Parathyroid adenoma (tissue), 2 donors: ENCODE measurements at regions not wholly inside any gene's neighbourhood (a gene's known extent, or its start where the extent isn't known, plus 50 kb on each side); places are given as distances from the start of the nearest gene placed in this dataset.

ENCODE experiments used
- H2AFZ ChIP-seq: fragments of 300-600 bp; sonication (generic); one replicate; pipeline ENCODE4 v1.7.0; 2017; ENCODE audit warnings: antibody characterized with exemption, mild to moderate bottlenecking
- H3K27ac ChIP-seq: fragments of 300-600 bp; sonication (generic); one replicate; pipeline ENCODE4 v1.7.0; 2017
- H3K27me3 ChIP-seq: fragments of 300-600 bp; sonication (generic); one replicate; pipeline ENCODE4 v1.7.0; 2017; ENCODE audit warnings: low read length; ENCODE audit not compliant: control insufficient read depth, insufficient read depth
- H3K36me3 ChIP-seq: fragments of 300-600 bp; sonication (generic); one replicate; pipeline ENCODE4 v1.7.0; 2017; ENCODE audit warnings: low read length; ENCODE audit not compliant: control insufficient read depth, insufficient read depth
- H3K4me1 ChIP-seq: fragments of 300-600 bp; sonication (generic); one replicate; pipeline ENCODE4 v1.7.0; 2017; ENCODE audit warnings: control low read depth
- H3K4me2 ChIP-seq: fragments of 300-600 bp; sonication (generic); one replicate; pipeline ENCODE4 v1.7.0; 2017; ENCODE audit warnings: low read length
- H3K4me3 ChIP-seq: fragments of 300-600 bp; sonication (generic); one replicate; pipeline ENCODE4 v1.7.0; 2017; ENCODE audit warnings: low read depth, low read length
- H3K79me2 ChIP-seq: fragments of 300-600 bp; sonication (generic); one replicate; pipeline ENCODE4 v1.7.0; 2017; ENCODE audit warnings: control low read depth
- H3K9ac ChIP-seq: fragments of 300-600 bp; sonication (generic); one replicate; pipeline ENCODE4 v1.7.0; 2017; ENCODE audit warnings: mild to moderate bottlenecking
- H3K9me3 ChIP-seq: fragments of 300-600 bp; sonication (generic); one replicate; pipeline ENCODE4 v1.7.0; 2017; ENCODE audit warnings: low read length; ENCODE audit not compliant: control insufficient read depth
- TF ChIP-seq, protein P1 (sequence below): fragments of 300-600 bp; sonication (generic); IDR thresholded peaks from one replicate; pipeline ENCODE4 v1.7.0; 2017; ENCODE audit warnings: antibody characterized with exemption, mild to moderate bottlenecking
- donor health status: primary hyperparathyroidism.

- no peaks in the 10 kb centered on the region for H3K27me3 ChIP-seq
- TF ChIP-seq, protein P1, sequence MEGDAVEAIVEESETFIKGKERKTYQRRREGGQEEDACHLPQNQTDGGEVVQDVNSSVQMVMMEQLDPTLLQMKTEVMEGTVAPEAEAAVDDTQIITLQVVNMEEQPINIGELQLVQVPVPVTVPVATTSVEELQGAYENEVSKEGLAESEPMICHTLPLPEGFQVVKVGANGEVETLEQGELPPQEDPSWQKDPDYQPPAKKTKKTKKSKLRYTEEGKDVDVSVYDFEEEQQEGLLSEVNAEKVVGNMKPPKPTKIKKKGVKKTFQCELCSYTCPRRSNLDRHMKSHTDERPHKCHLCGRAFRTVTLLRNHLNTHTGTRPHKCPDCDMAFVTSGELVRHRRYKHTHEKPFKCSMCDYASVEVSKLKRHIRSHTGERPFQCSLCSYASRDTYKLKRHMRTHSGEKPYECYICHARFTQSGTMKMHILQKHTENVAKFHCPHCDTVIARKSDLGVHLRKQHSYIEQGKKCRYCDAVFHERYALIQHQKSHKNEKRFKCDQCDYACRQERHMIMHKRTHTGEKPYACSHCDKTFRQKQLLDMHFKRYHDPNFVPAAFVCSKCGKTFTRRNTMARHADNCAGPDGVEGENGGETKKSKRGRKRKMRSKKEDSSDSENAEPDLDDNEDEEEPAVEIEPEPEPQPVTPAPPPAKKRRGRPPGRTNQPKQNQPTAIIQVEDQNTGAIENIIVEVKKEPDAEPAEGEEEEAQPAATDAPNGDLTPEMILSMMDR, result peak; percentile 93
- no peaks in the 10 kb centered on the region for H3K36me3 ChIP-seq
- no peaks in the 10 kb centered on the region for H3K79me2 ChIP-seq
- no peak overlapping the region for H2AFZ ChIP-seq
- H3K4me3 ChIP-seq, result no peak overlapping the region
- peaks cover 3% of the 10 kb centered on the region for H3K4me1 ChIP-seq
- no peak overlapping the region for H3K9ac ChIP-seq
- no peak overlapping the region for H3K27ac ChIP-seq
- no peak overlapping the region for H3K4me2 ChIP-seq
- H3K9me3 ChIP-seq, result no peaks in the 10 kb centered on the region
Observed at GRCh38 chr20:41697861-41698559, 79.8 kb upstream of the CHD6 start.

DNA sequence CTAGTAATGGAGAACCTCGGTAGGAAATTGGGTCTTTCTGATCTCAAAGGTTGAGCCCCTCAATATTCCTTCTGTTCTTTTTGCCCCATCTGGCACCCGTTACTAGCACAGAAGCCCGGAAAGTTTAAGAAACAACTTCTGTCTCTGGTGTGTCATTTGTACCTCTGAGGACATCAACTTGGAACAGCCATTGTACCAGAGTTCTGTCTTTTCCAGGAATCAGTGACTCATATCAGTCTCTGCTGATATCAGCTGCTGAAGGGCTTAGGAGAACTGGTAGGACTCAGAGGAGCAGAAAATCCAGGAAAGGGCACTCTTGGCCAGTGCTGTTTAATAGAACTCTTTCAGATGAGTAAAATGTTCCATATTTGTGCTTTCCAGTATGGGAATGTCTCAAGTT is 78.3 kb upstream of the CHD6 start:
- no peaks in the 10 kb centered on the region for H3K27me3 ChIP-seq
- no peak overlapping the region for H3K4me3 ChIP-seq
- H3K4me1 ChIP-seq, result peaks cover 3% of the 10 kb centered on the region
- H3K27ac ChIP-seq, result no peak overlapping the region
- no peaks in the 10 kb centered on the region for H3K9me3 ChIP-seq
- TF ChIP-seq, protein P1, result no peak
- no peaks in the 10 kb centered on the region for H3K36me3 ChIP-seq
- H3K79me2 ChIP-seq, result no peaks in the 10 kb centered on the region
- H3K4me2 ChIP-seq, result no peak overlapping the region
- no peak overlapping the region for H2AFZ ChIP-seq
- H3K9ac ChIP-seq, result no peak overlapping the region

GRCh38 chr20:41694796-41695195 is 76.6 kb upstream of the CHD6 start:
- Histone ChIP-seq H2AFZ (no peak overlapping the region), H3K4me2 (no peak overlapping the region), H3K27ac (no peak overlapping the region), H3K4me1 (peaks cover 3% of the 10 kb centered on the region), H3K79me2 (no peaks in the 10 kb centered on the region), H3K9me3 (no peaks in the 10 kb centered on the region), H3K9ac (no peak overlapping the region), H3K27me3 (no peaks in the 10 kb centered on the region), H3K36me3 (no peaks in the 10 kb centered on the region), H3K4me3 (no peak overlapping the region)
- TF ChIP-seq, protein P1, result no peak

DNA sequence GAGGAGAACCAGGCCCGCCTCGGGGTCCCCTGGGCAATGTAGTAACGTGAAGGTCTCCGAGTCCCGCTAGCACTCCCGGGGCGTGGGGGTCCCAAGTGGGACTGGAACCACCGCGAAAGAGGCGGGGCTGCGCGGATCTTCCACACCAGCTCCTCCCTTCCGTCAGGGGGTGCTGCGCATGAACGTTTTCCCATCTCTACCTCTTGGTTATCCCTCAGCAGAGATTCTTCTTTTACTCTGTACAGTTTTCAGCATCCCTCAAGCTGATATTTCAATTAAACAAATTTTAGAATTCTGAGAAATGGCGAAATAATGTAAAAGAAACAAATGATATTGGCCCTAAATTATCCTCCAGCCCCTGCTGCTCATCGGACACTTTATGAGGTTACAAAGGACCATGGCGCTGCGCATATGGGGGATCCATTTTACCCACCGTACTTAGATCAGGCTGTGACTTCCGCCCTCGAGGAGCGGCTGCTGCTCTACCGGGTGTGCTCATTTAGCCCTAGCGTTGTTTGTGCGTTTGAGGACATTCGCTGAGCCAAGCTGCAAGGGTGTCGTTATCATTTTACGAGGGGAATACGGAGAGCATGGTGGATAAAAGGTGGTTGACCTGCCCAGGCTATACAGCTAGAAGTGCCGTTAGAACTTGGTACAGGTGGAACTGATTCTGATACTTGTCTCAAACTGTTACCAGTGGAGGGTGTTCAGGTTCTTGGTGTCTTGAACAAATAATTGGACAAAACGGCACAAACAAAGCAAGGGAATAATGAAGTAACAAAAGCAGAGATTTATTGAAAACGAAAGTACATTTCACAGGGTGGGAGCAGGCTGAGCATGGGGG is 75.2 kb upstream of the CHD6 start:
- peak overlapping the region; percentile 74 for H3K9ac ChIP-seq
- no peaks in the 10 kb centered on the region for H3K9me3 ChIP-seq
- TF ChIP-seq, protein P1, result peak; percentile 48
- no peaks in the 10 kb centered on the region for H3K36me3 ChIP-seq
- H3K27ac ChIP-seq, result peak overlapping the region; percentile 90
- H2AFZ ChIP-seq, result peak overlapping the region; percentile 98
- H3K79me2 ChIP-seq, result no peaks in the 10 kb centered on the region
- peaks cover 3% of the 10 kb centered on the region for H3K4me1 ChIP-seq
- peak overlapping the region; percentile 83 for H3K4me3 ChIP-seq
- H3K27me3 ChIP-seq, result no peaks in the 10 kb centered on the region
- H3K4me2 ChIP-seq, result peak overlapping the region; percentile 61
